DMS53 (cell line): ENCODE measurements at regions not wholly inside any gene's neighbourhood (a gene's known extent, or its start where the extent isn't known, plus 50 kb on each side); places are given as distances from the start of the nearest gene placed in this dataset.

Experiments
- DNase-seq: peaks from one replicate; lab custom pipeline; 2025; lab: John Stamatoyannopoulos, UW

GRCh38 chr6:26286168-26286877 lies 78.7 kb upstream of the BTN3A2 start:
- peak; percentile 78 for DNase-seq

- peak; percentile 14 for DNase-seq
Observed at GRCh38 chr6:26288155-26288554, 76.8 kb upstream of the BTN3A2 start.

GRCh38 chr6:26290941-26291340 lies 74.1 kb upstream of the BTN3A2 start:
- DNase-seq: no peak

- no peak for DNase-seq
Observed at GRCh38 chr6:26292709-26293108, 72.3 kb upstream of the BTN3A2 start.

- DNase-seq: no peak
Observed at GRCh38 chr6:26294302-26294701, 70.7 kb upstream of the BTN3A2 start.

- peak; percentile 93 for DNase-seq
Observed at GRCh38 chr6:26295691-26296555, 69.1 kb upstream of the BTN3A2 start.

GRCh38 chr6:26296556-26296856 lies 68.5 kb upstream of the BTN3A2 start:
- DNase-seq: no peak

GRCh38 chr6:26296857-26297648 lies 67.9 kb upstream of the BTN3A2 start:
- DNase-seq: peak; percentile 70

GRCh38 chr6:26299286-26300042 lies 65.5 kb upstream of the BTN3A2 start:
- no peak for DNase-seq

GRCh38 chr6:26300043-26300331 lies 65.0 kb upstream of the BTN3A2 start:
- DNase-seq: no peak

- DNase-seq: no peak
Observed at GRCh38 chr6:26300359-26300758, 64.6 kb upstream of the BTN3A2 start.

GRCh38 chr6:26300828-26301227 lies 64.2 kb upstream of the BTN3A2 start:
- DNase-seq: no peak

- no peak for DNase-seq
Observed at GRCh38 chr6:26301638-26302037, 63.4 kb upstream of the BTN3A2 start.

GRCh38 chr6:26302941-26303559 lies 61.9 kb upstream of the BTN3A2 start:
- DNase-seq: no peak

GRCh38 chr6:26304213-26304796 lies 60.7 kb upstream of the BTN3A2 start:
- no peak for DNase-seq

GRCh38 chr6:26304797-26305640 lies 60.0 kb upstream of the BTN3A2 start:
- DNase-seq: peak; percentile 64

- DNase-seq: no peak
Observed at GRCh38 chr6:26305641-26305969, 59.4 kb upstream of the BTN3A2 start.

- no peak for DNase-seq
Observed at GRCh38 chr6:26306232-26306631, 58.8 kb upstream of the BTN3A2 start.

GRCh38 chr6:26307850-26308249 lies 57.1 kb upstream of the BTN3A2 start:
- DNase-seq: no peak

- DNase-seq: no peak
Observed at GRCh38 chr6:26309731-26310142, 55.3 kb upstream of the BTN3A2 start.

GRCh38 chr6:26311012-26311384 lies 54.0 kb upstream of the BTN3A2 start:
- peak; percentile 78 for DNase-seq
